Activated T-cell treated with anti-CD3 and anti-CD28 coated beads, Interleukin-2, amount 50 U/mL, for 72 hours (primary cell): ENCODE measurements at regions not wholly inside any gene's neighbourhood (a gene's known extent, or its start where the extent isn't known, plus 50 kb on each side); places are given as distances from the start of the nearest gene placed in this dataset.

ENCODE experiments used
- ATAC-seq, 2 donors: fragments of 150-1000 bp; cut with Tn5 transposase; replicated peaks in 1 of 2; 2 replicates each; pipeline ENCODE4 v1.10.0; 2021; ENCODE audit warnings: moderate library complexity in 2 of 2, mild to moderate bottlenecking in 1 of 2
- DNase-seq, 2 donors: peaks; one replicate each; pipeline ENCODE4 v3.0.0; 2021 to 2022; ENCODE audit warnings: mixed read lengths in 1 of 2
- H3K27ac Mint-ChIP-seq: one replicate; pipeline ENCODE4 v1.8.0; 2022; ENCODE audit warnings: mild to moderate bottlenecking, moderate library complexity, mixed read lengths
- H3K27me3 Mint-ChIP-seq: one replicate; pipeline ENCODE4 v1.8.0; 2022; ENCODE audit warnings: low read depth, mixed read lengths
- H3K36me3 Mint-ChIP-seq, 2 donors: one replicate each; pipeline ENCODE4 v1.8.0; 2022; ENCODE audit warnings: mixed read lengths in 2 of 2, mild to moderate bottlenecking in 1 of 2; ENCODE audit not compliant: insufficient read depth in 2 of 2
- H3K4me1 Mint-ChIP-seq: one replicate; pipeline ENCODE4 v1.8.0; 2022; ENCODE audit warnings: low read depth, mixed read lengths
- H3K4me3 Mint-ChIP-seq, 2 donors: one replicate each; pipeline ENCODE4 v1.8.0; 2022; ENCODE audit warnings: mild to moderate bottlenecking in 2 of 2, mixed read lengths in 2 of 2, moderate library complexity in 2 of 2
- H3K9me3 Mint-ChIP-seq, 2 donors: one replicate each; pipeline ENCODE4 v1.8.0; 2022; ENCODE audit warnings: mixed read lengths in 2 of 2

DNA sequence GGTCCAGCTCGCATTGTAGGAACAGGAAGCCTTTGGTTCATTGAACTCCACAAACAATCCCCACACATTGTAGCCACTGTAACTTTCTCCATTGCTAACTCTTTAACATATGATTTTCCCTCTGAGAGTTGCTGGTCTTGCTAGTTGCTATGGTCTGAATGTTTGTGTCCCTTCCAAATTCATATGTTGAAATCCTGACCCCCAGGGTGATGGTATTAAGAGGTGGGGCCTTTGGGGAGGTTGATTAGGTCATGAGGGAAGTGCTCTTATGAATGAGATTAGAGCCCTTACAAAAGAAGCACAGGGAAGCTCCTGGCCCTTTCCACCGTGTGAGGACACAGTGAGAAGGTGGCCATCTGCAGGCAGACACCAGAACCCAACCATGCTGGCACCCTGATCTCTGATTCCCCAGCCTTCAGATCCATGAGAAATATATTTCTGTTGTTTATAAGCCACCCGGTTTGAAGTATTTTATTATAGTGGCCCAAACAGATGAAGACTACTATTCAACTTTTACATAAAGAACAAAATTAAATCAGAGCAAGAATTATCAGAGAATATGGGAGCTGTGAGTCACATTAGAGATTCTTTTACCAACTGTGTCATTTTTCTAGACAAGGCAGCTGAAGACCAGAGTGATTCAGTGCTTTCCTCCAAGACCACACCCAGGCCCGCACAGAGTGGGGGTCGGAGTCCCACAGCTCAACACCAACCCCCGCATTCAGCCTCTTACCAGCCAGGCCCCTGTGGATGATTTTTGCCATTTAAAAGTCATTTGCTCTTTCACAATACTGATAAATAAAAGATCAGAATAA, 143.0 kb downstream of the SAMD5 start:
- no peak for DNase-seq

DNA sequence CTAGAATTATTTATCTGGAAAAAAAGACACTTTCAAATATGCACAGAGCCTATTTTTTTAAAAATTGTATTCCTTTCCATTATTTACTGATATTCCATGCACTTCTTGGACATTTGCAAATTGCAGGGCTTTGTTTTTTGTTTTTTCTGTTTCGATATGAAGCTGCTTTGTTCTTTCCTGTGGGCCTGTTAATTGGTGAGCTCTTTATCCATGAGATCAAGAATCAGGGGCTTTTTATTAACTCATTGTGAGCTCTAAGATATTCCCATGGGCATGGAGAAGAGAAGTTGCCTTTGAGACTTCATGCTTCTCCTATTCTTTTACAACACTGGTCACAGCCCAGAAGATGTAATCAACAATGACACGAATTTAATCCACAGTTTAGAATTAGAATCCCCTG, 145.1 kb downstream of the SAMD5 start:
- no peak overlapping the region for H3K4me3 Mint-ChIP-seq
- ATAC-seq: no peak
- H3K4me1 Mint-ChIP-seq: no peaks in the 10 kb centered on the region
- no peaks in the 10 kb centered on the region for H3K36me3 Mint-ChIP-seq
- no peak for DNase-seq
- H3K27me3 Mint-ChIP-seq: peaks cover 7% of the 10 kb centered on the region
- H3K9me3 Mint-ChIP-seq: no peaks in the 10 kb centered on the region
- H3K27ac Mint-ChIP-seq: no peak overlapping the region

More for the DNA sequence above, 143.0 kb downstream of the SAMD5 start:
- H3K4me3 Mint-ChIP-seq: no peak overlapping the region
- no peaks in the 10 kb centered on the region for H3K4me1 Mint-ChIP-seq
- H3K9me3 Mint-ChIP-seq: peaks cover 0 to 1% of the 10 kb centered on the region in 2 donors
- ATAC-seq: no peak
- H3K27ac Mint-ChIP-seq: no peak overlapping the region
- peaks cover 7% of the 10 kb centered on the region for H3K27me3 Mint-ChIP-seq
- no peaks in the 10 kb centered on the region for H3K36me3 Mint-ChIP-seq

DNA sequence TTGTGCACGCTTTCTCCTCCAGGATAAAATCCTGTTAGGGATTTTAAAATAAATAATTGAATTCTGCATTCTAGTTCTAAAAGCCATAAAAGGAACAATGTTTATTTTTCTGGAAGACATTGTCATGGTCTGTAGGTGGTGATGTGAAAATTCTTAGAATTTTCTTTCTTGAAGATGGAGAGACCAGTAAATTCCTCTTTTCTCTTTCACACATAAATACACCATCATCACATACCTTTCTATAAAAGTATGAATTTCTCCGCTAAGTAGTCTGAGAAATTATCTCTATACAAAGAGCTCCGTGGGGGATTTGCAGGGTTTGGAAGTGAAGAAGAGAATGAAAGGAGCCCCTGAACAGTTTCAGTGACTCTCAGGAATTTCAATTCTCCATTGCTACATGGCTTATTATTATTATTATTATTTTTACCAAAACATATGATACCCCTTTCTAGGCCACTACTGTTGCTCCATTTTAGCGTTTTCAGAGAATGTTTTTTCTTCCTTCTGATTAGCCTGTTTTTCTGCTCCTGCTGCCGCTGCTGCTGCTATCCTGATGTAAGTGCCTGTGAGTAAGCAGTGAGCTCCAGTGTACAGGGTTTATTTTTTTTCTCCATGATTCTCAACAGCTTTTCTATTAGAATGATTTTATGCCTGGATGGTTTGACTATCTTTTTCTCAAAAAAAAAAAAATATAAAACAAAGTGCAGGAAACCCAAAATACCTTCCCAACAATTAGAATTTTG, 145.8 kb downstream of the SAMD5 start:
- Mint-ChIP-seq H3K27ac (no peak overlapping the region), H3K27me3 (peaks cover 7% of the 10 kb centered on the region), H3K36me3 (no peaks in the 10 kb centered on the region), H3K4me3 (no peak overlapping the region), H3K4me1 (no peaks in the 10 kb centered on the region), H3K9me3 (no peaks in the 10 kb centered on the region)
- DNase-seq (no peak), ATAC-seq (no peak)

DNA sequence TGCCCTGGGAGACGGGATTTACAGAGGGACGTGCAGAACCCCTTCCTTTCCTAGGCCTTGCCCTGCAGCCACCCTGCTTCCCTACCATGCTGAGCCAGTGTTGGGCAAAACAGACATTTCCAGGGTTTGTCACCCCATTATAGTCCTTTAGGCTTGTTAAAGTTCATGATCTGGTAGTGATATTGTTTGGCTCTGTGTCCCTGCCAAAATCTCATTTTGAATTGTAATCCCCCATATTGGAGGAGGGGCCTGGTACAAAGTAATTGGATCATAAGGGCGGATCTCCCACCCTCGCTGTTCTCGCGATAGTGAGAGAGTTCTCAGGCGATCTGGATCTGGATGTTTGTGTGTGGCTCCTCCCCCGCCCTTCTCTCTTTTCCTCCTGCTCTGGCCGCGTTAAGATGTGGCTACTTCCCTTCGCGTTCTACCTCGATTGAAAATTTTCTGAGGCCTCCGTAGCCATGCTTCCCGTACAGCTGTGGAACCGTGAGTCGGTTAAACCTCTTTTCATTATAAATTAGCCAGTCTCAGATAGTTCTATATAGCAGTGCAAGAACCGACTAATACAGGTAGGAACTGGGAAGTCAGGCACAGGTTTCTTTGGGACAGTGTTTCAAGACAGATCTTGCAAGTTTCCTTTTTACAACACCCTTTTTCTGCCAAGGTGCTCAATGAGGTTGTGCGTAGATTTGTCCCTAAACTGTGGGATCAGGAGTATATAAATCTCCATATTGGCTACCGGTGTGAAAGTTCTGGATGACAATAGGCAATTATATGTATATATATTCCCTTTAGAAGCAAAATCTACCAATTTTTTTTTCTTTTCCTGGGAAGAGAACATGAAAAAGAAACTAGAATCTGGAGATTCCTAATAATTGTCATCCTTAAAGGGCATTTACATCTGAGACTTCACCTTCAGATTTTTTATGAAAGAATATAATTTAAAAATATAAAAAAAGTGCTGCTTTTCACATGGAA, 152.1 kb downstream of the SAMD5 start:
- Mint-ChIP-seq H3K9me3 (no peaks in the 10 kb centered on the region), H3K36me3 (no peaks in the 10 kb centered on the region), H3K4me1 (no peaks in the 10 kb centered on the region), H3K27me3 (peaks cover 7% of the 10 kb centered on the region), H3K27ac (no peak overlapping the region), H3K4me3 (no peak overlapping the region)
- no peak for ATAC-seq
- DNase-seq: no peak

DNA sequence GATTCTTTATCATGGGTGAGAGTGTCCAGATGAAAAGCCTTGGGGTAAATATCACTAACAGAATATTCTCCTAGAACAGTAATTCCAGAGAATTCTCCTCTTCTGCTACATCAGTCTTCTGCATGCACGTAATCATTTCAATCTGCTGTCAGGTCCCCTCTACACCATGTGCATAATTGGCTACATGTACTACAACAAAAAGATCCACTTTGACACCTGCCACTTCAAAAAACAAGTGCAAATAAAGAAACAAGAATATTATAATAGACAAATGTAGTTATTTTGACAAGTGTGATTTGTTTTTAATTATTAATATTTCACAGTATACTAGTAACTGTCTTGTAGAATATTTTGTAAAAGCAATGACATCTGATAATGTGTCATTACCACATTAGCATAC, 154.2 kb downstream of the SAMD5 start:
- no peak for ATAC-seq
- Mint-ChIP-seq H3K4me1 (no peaks in the 10 kb centered on the region), H3K27me3 (peaks cover 7% of the 10 kb centered on the region), H3K4me3 (no peak overlapping the region), H3K27ac (no peak overlapping the region), H3K36me3 (no peaks in the 10 kb centered on the region), H3K9me3 (no peaks in the 10 kb centered on the region)
- DNase-seq: no peak

DNA sequence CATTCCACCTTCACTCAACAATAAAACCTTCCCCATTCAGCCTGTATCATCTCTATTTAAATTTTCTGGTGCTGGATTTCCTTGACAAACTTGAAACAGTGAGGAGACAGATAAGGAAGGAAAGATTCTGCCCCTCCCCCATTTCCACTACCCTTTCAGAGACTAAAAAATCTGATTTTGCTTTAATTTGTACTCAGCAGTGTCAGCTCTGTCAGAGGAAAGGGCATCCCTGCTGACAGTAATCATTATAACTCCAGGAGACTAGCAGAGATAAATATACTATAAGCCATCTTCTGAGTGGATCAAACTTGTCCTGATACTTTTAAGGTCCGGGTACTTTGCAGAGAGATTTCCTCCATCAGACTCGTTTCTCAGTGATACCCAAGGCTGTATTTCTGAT, 155.6 kb downstream of the SAMD5 start:
- no peaks in the 10 kb centered on the region for H3K9me3 Mint-ChIP-seq
- H3K36me3 Mint-ChIP-seq: no peaks in the 10 kb centered on the region
- DNase-seq (no peak), ATAC-seq (no peak)
- H3K27ac Mint-ChIP-seq: no peak overlapping the region
- H3K4me1 Mint-ChIP-seq: no peaks in the 10 kb centered on the region
- H3K27me3 Mint-ChIP-seq: peaks cover 7% of the 10 kb centered on the region
- no peak overlapping the region for H3K4me3 Mint-ChIP-seq

DNA sequence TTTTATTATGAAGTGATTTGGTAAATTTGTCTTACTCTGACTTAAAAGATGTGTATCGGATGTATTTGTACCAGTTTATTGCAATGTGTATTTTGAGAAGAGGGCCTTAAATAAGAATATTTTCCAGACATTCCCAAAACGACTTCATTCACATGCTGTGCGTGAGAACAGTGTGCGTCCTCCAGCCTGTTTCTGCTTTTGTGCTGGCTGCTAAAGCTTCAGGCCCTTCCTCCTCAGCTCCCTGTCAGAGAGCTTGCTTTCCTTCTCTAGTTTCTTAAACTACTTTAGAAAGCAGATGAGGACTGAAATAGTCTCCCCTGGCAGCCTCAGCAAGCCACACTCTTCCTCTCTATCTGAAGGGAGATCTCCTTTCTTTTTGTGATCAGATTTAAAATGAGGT, 157.8 kb downstream of the SAMD5 start:
- Mint-ChIP-seq H3K4me3 (no peak overlapping the region), H3K27ac (no peak overlapping the region), H3K9me3 (peaks cover 4 to 7% of the 10 kb centered on the region in 2 donors), H3K4me1 (no peaks in the 10 kb centered on the region), H3K36me3 (no peaks in the 10 kb centered on the region), H3K27me3 (peaks cover 7% of the 10 kb centered on the region)
- no peak for DNase-seq
- no peak for ATAC-seq

DNA sequence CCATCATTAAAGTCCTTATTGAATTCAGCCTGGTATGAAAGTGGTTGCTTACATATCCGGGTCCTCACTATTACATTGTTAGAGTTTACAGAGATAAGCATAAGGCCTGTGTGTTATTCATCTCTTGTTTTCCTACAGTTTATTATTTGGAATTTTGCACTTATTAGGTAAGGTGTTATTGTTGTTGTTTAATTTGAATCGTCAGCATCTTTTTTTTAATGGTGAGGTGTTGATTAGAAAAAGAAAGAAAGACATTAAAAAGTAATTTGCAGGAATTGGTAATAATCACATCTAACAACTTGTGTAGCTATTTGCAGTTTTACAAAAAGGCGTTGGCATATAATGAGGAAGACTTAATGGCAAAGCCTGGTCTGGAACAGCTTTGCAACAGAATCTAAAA, 158.6 kb downstream of the SAMD5 start:
- Mint-ChIP-seq H3K9me3 (peaks cover 4 to 7% of the 10 kb centered on the region in 2 donors), H3K4me3 (no peak overlapping the region), H3K27me3 (peaks cover 7% of the 10 kb centered on the region), H3K4me1 (no peaks in the 10 kb centered on the region), H3K36me3 (no peaks in the 10 kb centered on the region), H3K27ac (no peak overlapping the region)
- ATAC-seq (no peak), DNase-seq (no peak)

DNA sequence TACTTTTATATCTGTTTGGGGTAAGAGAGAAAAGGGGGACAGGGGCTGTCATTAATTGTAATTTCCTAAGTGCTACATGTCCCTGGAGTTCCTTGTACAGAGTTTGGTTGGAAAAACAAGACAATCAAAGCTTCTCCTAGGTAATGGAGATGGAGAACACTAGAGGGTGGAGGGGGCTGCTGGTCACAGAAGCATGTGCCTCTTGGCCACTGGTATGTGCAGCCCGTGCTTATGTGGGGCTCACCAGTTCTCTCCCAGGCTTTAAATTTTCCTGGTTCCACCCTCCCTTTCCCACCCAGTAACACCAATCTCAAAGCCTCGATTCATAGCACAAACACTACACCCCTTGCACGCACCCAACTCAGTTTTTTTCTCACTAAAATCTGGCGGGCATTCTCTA, 165.6 kb downstream of the SAMD5 start:
- no peak for DNase-seq
- Mint-ChIP-seq H3K9me3 (peaks cover 4 to 9% of the 10 kb centered on the region in 2 donors), H3K27ac (no peak overlapping the region), H3K4me3 (no peak overlapping the region), H3K27me3 (no peaks in the 10 kb centered on the region), H3K4me1 (no peaks in the 10 kb centered on the region), H3K36me3 (no peaks in the 10 kb centered on the region)
- ATAC-seq: no peak

DNA sequence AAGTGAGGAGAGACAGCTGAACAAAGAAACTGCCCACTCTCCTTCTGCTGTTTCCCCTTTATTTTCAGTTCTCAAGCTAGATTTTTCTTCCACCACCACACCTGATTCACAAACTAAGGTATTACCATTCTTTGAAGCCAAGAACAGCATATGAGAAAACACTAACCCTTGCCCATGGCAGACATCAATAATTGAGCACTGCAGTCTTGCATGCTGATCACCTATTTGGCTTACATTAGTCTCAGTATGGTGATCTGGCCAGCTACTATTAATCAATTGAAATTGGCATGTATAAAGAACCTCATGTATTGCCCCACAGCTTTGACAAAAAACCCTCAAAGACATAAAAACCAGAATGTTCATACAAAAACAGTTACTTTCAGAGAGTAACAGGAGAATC, 166.3 kb downstream of the SAMD5 start:
- Mint-ChIP-seq H3K4me1 (no peaks in the 10 kb centered on the region), H3K27ac (no peak overlapping the region), H3K9me3 (peaks cover 4 to 7% of the 10 kb centered on the region in 2 donors), H3K36me3 (no peaks in the 10 kb centered on the region), H3K4me3 (no peak overlapping the region), H3K27me3 (no peaks in the 10 kb centered on the region)
- ATAC-seq (no peak), DNase-seq (no peak)

DNA sequence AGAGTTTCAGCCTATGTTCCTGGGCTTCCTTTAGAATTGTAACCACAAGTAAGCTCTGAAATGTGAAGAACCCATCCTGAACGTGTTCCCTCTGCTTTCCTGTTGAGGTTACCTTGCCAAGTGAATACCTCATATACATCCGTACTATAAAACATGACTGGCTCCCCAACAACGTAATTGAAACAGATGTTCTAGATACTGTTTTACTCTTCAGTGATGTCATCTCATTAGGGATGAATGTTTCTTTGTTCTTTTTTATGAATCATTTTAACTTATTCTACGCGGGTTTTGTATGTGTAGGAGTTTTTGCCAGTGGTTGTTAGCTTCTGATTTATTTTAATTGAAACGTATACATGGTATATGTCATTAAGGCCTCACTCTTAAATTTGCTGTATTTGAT, 166.8 kb downstream of the SAMD5 start:
- H3K4me1 Mint-ChIP-seq: no peaks in the 10 kb centered on the region
- no peaks in the 10 kb centered on the region for H3K36me3 Mint-ChIP-seq
- DNase-seq: no peak
- H3K27me3 Mint-ChIP-seq: no peaks in the 10 kb centered on the region
- H3K27ac Mint-ChIP-seq: no peak overlapping the region
- no peak overlapping the region for H3K4me3 Mint-ChIP-seq
- H3K9me3 Mint-ChIP-seq: peaks cover 4 to 6% of the 10 kb centered on the region in 2 donors
- ATAC-seq: no peak

DNA sequence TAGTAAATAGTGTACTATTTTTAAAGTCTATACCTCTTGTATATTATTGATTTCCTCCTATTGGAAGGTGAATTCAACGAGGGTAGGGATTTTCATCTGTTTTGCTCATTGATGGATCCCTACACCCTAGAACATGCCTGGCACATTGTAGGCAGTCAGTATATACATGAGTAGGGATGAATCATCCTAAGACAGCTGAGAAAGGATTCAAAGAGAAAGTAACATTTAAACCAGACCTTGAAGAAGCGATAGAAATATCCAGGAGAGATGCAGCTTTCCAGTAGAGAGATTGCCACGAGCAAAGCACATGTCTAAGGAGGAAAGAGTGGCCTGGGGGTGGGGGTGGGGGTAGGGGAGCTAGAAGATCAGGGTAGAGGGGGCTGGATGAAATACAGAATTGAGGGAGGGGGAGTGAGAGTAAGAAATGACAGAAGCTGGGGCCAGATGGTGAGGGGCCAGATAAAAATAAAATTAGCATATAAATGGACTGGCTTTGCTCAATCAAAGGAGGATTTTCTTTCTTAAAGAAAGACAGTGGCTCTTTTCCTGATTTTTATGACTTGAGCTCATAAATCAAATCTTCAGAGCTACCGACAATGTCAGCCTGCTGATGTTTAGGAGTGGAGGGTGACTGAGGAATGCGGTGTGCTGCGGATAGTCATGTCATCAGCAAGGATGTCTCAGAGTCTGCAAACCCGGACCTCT, 168.2 kb downstream of the SAMD5 start:
- Mint-ChIP-seq H3K4me1 (no peaks in the 10 kb centered on the region), H3K27ac (no peak overlapping the region), H3K27me3 (no peaks in the 10 kb centered on the region), H3K4me3 (no peak overlapping the region), H3K9me3 (peaks cover 0 to 2% of the 10 kb centered on the region in 2 donors), H3K36me3 (no peaks in the 10 kb centered on the region)
- no peak for ATAC-seq
- no peak for DNase-seq
